SU-DHL-6 (cell line): ENCODE measurements at regions not wholly inside any gene's neighbourhood (a gene's known extent, or its start where the extent isn't known, plus 50 kb on each side); places are given as distances from the start of the nearest gene placed in this dataset.

Source experiments
- H2AFZ ChIP-seq: fragments of 200-600 bp; sonication (generic); 2 replicates; pipeline ENCODE4 v1.6.1; 2014; ENCODE audit warnings: low read depth, mild to moderate bottlenecking, moderate library complexity, mixed read lengths, antibody characterized with exemption, low read length; ENCODE audit not compliant: severe bottlenecking
- H3F3A ChIP-seq: fragments of 200-600 bp; shearing (Covaris generic); 2 replicates; pipeline ENCODE4 v1.6.0; 2016; ENCODE audit warnings: antibody characterized with exemption, mild to moderate bottlenecking; ENCODE audit not compliant: insufficient read depth
- H3K27ac ChIP-seq: fragments of 200-600 bp; sonication (generic); 2 replicates; pipeline ENCODE4 v1.5.1; 2016; ENCODE audit warnings: low read depth, mild to moderate bottlenecking, low read length, moderate library complexity, mixed read lengths
- H3K27me3 ChIP-seq: fragments of 200-600 bp; sonication (generic), shearing (Covaris generic); 2 replicates; pipeline ENCODE4 v1.6.0; 2014; ENCODE audit warnings: mild to moderate bottlenecking, low read length
- H3K36me3 ChIP-seq: fragments of 200-600 bp; sonication (generic); 2 replicates; pipeline ENCODE4 v1.6.1; 2014; ENCODE audit warnings: mild to moderate bottlenecking, low read length, mixed read lengths
- H3K4me2 ChIP-seq: fragments of 300-600, 200-600 bp; shearing (Covaris generic), sonication (generic); 2 replicates; pipeline ENCODE4 v1.6.0; 2014; ENCODE audit warnings: low read length, low read depth, mild to moderate bottlenecking; ENCODE audit not compliant: poor library complexity, severe bottlenecking
- H3K4me3 ChIP-seq: fragments of 200-600 bp; sonication (generic); 2 replicates; pipeline ENCODE4 v1.5.1; 2014; ENCODE audit warnings: antibody characterized with exemption, low read length, mild to moderate bottlenecking, mixed read lengths; ENCODE audit not compliant: insufficient read depth, poor library complexity, severe bottlenecking
- H3K79me2 ChIP-seq: fragments of 200-600 bp; sonication (generic); 2 replicates; pipeline ENCODE4 v1.6.1; 2014; ENCODE audit warnings: mild to moderate bottlenecking, low read length, moderate library complexity; ENCODE audit not compliant: insufficient read depth
- H3K9ac ChIP-seq: fragments of 200-600 bp; sonication (generic); 2 replicates; pipeline ENCODE4 v1.7.0; 2014; ENCODE audit warnings: mild to moderate bottlenecking, low read length
- H3K9me2 ChIP-seq: fragments of 200-600 bp; sonication (generic); replicated peaks from 2 replicates; pipeline ENCODE4 v1.6.1; 2014; ENCODE audit warnings: low read length; ENCODE audit not compliant: insufficient read depth
- H3K9me3 ChIP-seq: fragments of 200-600 bp; sonication (generic); 2 replicates; pipeline ENCODE4 v1.6.1; 2014; ENCODE audit warnings: low read length, mixed read lengths; ENCODE audit not compliant: insufficient read depth
- H4K20me1 ChIP-seq: fragments of 200-600 bp; sonication (generic); 2 replicates; pipeline ENCODE4 v1.6.1; 2014; ENCODE audit warnings: low read depth, mild to moderate bottlenecking, antibody characterized with exemption, low read length, moderate library complexity, mixed read lengths
- CTCF ChIP-seq: fragments of 200-600 bp; sonication (generic); IDR thresholded peaks from one replicate; pipeline ENCODE4 v1.5.1; 2017; ENCODE audit warnings: antibody characterized with exemption, mild to moderate bottlenecking, low read length, moderate library complexity; ENCODE audit not compliant: insufficient read depth, poor library complexity, severe bottlenecking
- EZH2phosphoT487 ChIP-seq: fragments of 200-600 bp; sonication (generic), shearing (Covaris generic); conservative IDR thresholded peaks from 2 replicates; pipeline ENCODE4 v1.6.1; 2018; ENCODE audit warnings: mild to moderate bottlenecking, antibody characterized with exemption, low read length, moderate library complexity, mixed read lengths

DNA sequence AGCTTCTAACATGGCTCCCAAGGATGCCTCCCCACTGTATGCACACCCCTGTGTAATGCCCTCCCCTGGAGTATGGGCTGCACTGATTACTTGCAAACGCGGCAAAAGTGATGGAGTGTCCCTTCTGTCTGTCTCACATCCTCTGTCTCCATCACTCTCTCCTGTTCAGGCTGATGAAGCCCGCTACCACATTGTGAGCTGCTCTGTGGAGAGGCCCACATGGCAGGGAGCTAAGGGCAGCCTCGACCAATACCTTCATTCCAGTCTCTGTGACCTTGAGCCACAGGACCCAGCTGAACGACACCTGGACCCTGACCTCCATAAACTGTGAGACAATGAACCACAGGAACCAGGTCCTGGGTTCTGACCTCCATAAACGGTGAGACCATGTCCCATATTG is 154.1 kb upstream of the ETV3 start:
- no peak overlapping the region for H3K4me2 ChIP-seq
- H3K79me2 ChIP-seq, result no peaks in the 10 kb centered on the region
- no peaks in the 10 kb centered on the region for H3K27me3 ChIP-seq

DNA sequence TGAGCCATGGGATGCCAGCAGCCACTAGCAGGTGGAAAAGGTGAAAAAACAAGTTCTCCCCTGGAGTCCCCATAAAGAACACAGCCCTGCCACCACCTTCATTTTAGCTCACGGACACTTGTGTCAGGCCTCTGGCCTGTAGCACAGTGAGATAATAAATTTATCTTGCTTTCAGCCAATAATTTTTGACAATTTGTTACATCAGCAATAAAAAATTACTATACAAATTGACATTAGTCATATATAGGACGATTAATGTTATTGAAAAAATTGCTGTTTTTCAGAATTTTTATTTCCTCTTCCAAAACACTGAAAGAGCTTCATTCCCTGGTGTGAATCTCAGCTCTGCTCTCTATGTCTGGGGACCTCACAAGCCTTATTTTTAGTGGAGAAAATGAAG is 152.9 kb upstream of the ETV3 start:
- no peak overlapping the region for H3K27ac ChIP-seq
- H3K9me3 ChIP-seq, result no peaks in the 10 kb centered on the region
- H2AFZ ChIP-seq, result no peak overlapping the region
- H3F3A ChIP-seq, result no peaks in the 10 kb centered on the region
- H3K4me3 ChIP-seq, result no peak overlapping the region
- TF ChIP-seq EZH2phosphoT487, result no peak
- no peak for TF ChIP-seq CTCF
- no peak overlapping the region for H3K9ac ChIP-seq
- no peaks in the 10 kb centered on the region for H4K20me1 ChIP-seq
- H3K4me2 ChIP-seq, result no peak overlapping the region
- no peaks in the 10 kb centered on the region for H3K36me3 ChIP-seq
- H3K27me3 ChIP-seq, result no peaks in the 10 kb centered on the region
- no peaks in the 10 kb centered on the region for H3K79me2 ChIP-seq
- no peaks in the 10 kb centered on the region for H3K9me2 ChIP-seq

More for the DNA sequence above, 154.1 kb upstream of the ETV3 start:
- TF ChIP-seq CTCF (no peak), EZH2phosphoT487 (no peak)
- H3K36me3 ChIP-seq, result no peaks in the 10 kb centered on the region
- H3K9me3 ChIP-seq, result no peaks in the 10 kb centered on the region
- no peak overlapping the region for H3K4me3 ChIP-seq
- no peak overlapping the region for H2AFZ ChIP-seq
- H3F3A ChIP-seq, result no peaks in the 10 kb centered on the region
- no peaks in the 10 kb centered on the region for H3K9me2 ChIP-seq
- no peak overlapping the region for H3K9ac ChIP-seq
- no peak overlapping the region for H3K27ac ChIP-seq
- H4K20me1 ChIP-seq, result no peaks in the 10 kb centered on the region

DNA sequence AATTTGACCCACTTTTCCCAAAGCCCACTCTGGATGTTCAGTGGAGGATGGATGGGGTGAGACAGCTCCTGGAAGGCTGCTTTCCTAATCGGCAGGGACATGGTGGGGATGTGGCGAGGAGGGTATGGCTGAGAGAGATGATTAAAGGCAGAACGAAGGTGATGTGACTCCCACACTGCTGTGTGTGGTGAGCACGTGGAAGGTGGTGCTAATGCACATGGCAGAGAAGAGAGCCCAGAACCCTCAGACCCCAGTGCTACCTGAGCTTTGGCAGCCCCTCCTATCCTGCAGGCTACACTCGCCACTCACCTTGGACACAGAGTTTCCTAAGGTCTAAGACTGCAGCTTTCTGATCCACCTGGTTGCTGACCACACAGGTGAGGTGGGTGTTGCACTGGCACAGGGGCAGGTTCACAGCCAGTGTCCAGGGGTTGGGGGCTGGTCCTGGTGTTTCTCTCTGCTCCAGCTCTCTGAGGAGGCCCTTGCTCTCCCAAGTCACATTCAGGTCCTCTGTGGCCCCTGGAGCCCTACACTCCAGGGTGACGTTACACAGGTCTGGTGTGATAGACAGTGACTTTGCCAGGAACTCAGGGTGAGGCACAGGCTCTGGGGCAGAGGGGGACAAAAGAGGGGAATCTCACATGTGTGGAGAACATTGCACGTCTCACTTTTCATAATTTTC is 151.4 kb upstream of the ETV3 start:
- no peak overlapping the region for H3K4me3 ChIP-seq
- no peaks in the 10 kb centered on the region for H3K79me2 ChIP-seq
- no peaks in the 10 kb centered on the region for H3K36me3 ChIP-seq
- no peaks in the 10 kb centered on the region for H3F3A ChIP-seq
- H3K27ac ChIP-seq, result no peak overlapping the region
- H3K27me3 ChIP-seq, result no peaks in the 10 kb centered on the region
- no peaks in the 10 kb centered on the region for H3K9me3 ChIP-seq
- TF ChIP-seq EZH2phosphoT487 (no peak), CTCF (no peak)
- no peaks in the 10 kb centered on the region for H4K20me1 ChIP-seq
- H2AFZ ChIP-seq, result no peak overlapping the region
- H3K9me2 ChIP-seq, result no peaks in the 10 kb centered on the region
- H3K4me2 ChIP-seq, result no peak overlapping the region
- H3K9ac ChIP-seq, result no peak overlapping the region
